GM12801 (cell line): ENCODE measurements at regions not wholly inside any gene's neighbourhood (a gene's known extent, or its start where the extent isn't known, plus 50 kb on each side); places are given as distances from the start of the nearest gene placed in this dataset.

Experiments used
- TF ChIP-seq, protein P1 (sequence below): IDR thresholded peaks from one replicate; pipeline ENCODE4 v1.5.1; 2011; ENCODE audit warnings: control low read depth; ENCODE audit not compliant: insufficient read length; ENCODE audit errors: extremely low read depth

GRCh38 chr2:58720770-58721697 lies 479.9 kb upstream of the FANCL start:
- TF ChIP-seq, protein P1, sequence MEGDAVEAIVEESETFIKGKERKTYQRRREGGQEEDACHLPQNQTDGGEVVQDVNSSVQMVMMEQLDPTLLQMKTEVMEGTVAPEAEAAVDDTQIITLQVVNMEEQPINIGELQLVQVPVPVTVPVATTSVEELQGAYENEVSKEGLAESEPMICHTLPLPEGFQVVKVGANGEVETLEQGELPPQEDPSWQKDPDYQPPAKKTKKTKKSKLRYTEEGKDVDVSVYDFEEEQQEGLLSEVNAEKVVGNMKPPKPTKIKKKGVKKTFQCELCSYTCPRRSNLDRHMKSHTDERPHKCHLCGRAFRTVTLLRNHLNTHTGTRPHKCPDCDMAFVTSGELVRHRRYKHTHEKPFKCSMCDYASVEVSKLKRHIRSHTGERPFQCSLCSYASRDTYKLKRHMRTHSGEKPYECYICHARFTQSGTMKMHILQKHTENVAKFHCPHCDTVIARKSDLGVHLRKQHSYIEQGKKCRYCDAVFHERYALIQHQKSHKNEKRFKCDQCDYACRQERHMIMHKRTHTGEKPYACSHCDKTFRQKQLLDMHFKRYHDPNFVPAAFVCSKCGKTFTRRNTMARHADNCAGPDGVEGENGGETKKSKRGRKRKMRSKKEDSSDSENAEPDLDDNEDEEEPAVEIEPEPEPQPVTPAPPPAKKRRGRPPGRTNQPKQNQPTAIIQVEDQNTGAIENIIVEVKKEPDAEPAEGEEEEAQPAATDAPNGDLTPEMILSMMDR: no peak

DNA sequence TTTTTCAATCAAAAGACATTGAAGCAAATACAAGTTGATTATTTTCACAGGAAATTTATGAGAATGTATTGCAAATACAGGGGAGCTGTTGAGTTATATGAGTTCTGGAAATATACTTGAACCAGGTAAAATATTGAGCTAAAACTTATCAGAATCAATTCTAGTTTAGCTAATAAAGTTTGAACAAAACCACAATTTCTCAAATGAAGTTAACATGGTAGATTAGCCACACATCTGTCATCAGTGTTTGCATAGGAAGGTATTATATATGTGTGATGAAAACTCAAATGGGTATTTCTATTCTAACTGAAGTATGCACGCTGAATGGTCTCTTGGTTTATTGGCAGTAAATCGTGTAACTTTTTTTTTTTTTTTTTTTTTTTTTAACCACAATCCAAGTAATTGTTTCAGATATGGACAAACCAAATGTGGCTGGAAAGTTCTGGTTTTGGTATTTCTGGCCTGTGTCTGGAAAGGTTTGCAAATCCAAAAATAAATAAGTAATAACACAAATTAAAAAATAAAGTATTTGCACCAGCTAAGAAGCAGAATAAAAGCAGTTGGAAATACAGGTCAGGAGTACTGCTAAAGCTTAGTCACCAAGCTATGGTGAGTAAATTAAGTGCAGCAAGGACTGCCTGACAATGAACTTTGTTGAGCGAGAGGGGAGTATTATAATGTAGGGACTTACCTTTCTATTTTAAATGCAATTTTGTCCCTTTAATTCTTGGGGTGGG lies 479.1 kb upstream of the FANCL start:
- TF ChIP-seq, protein P1: no peak

DNA sequence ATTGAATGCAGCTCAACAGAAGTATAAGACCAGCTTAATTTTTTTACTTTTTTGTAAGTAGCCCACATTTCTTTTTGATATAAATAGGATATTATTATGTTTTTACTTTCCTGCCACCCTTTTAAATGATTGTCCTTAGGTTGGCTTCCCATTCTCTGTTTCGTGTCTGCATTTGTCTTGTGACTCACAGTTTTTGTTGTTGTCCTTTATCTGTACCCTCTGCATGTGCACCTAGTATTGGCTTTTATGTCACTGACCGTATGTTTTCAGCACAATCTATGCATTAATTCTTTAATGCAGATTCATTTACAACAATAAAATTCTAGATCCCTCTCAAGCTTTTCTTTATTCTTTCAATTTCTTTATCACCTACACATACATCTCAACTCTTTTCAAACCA lies 474.2 kb upstream of the FANCL start:
- TF ChIP-seq, protein P1: no peak

- TF ChIP-seq, protein P1: no peak
Measured at GRCh38 chr2:58714238-58714637, 473.1 kb upstream of the FANCL start.

GRCh38 chr2:58710795-58711279 lies 469.7 kb upstream of the FANCL start:
- TF ChIP-seq, protein P1: no peak

- TF ChIP-seq, protein P1: no peak
Measured at GRCh38 chr2:58709687-58710354, 468.7 kb upstream of the FANCL start.

DNA sequence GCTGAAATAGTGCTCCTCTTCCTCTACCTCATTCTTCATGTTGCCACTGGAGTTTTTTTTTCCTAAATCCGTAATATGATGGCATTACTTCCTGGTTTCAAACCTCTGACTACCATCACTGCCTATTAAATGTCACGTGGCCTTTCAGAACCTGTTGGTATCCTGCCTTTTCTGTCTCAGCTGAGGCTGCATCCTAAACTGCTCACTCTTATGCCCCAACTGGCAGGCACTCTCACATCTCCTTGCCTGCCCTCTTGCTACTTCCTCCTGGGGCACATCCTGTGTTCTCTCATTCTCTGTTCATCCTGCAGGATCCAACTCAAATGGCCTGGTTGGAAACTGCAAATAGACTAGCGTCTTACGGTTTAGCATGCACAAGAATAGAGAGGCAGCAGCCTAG lies 468.1 kb upstream of the FANCL start:
- TF ChIP-seq, protein P1: no peak
